Mammary epithelial cell (primary cell): ENCODE measurements at regions not wholly inside any gene's neighbourhood (a gene's known extent, or its start where the extent isn't known, plus 50 kb on each side); places are given as distances from the start of the nearest gene placed in this dataset.

ENCODE experiments used
- CTCF ChIP-seq, 2 donors: IDR thresholded peaks in 1 of 2; conservative IDR thresholded peaks in 1 of 2; 2 replicates each; pipeline ENCODE4 v1.5.1; 2011 to 2012; ENCODE audit warnings: inconsistent platforms in 2 of 2, low read length in 2 of 2, mild to moderate bottlenecking in 2 of 2, control low read depth in 1 of 2, low read depth in 1 of 2; ENCODE audit not compliant: insufficient read depth in 1 of 2; ENCODE audit errors: extremely low read depth in 1 of 2
- EZH2 ChIP-seq: IDR thresholded peaks from 2 replicates; pipeline ENCODE4 v1.6.1; 2012; ENCODE audit warnings: low read length, inconsistent platforms, borderline replicate concordance

- TF ChIP-seq CTCF (conservative IDR thresholded peaks at IDR 0.05 in 1 of 2, IDR thresholded peaks at IDR 0.05 in 1 of 2; ENCODE audit: extremely low read depth in 1 of 2, insufficient read depth in 1 of 2, low read depth in 1 of 2, low read length in 2 of 2) (no peak), EZH2 (no peak)
These were observed 484.7 kb downstream of the TFAP2B start for GRCh38 chr6:51303338-51303737.
